ENCODE measurements at regions not wholly inside any gene's neighbourhood (a gene's known extent, or its start where the extent isn't known, plus 50 kb on each side); places are given as distances from the start of the nearest gene placed in this dataset.

GRCh38 chr16:51701025-51701424 is 550.0 kb upstream of the SALL1 start:
- H4K5ac ChIP-seq (ENCODE audit: low read depth, low read length) = no peak overlapping the region
- no peak overlapping the region for H3K4ac ChIP-seq (ENCODE audit: low read depth, low read length)
- H2BK15ac ChIP-seq (ENCODE audit: low read depth, low read length) = no peak overlapping the region
- H4K8ac ChIP-seq (ENCODE audit: low read depth in 2 of 2, low read length in 2 of 2) = no peak overlapping the region
- H3K9ac ChIP-seq (ENCODE audit: low read depth, low read length) = no peak overlapping the region
- no peak overlapping the region for H2BK20ac ChIP-seq (ENCODE audit: low read depth, low read length)
- BruUV-seq (replicated peaks) = no TSS peak
- in situ Hi-C loops (cut with MboI; ENCODE audit: low sequenced_read_pairs) = no loop called here
- H3K4me2 ChIP-seq (ENCODE audit: low read depth, low read length) = no peak overlapping the region
- no peak overlapping the region for H3K4me3 ChIP-seq (ENCODE audit: insufficient read depth, low read depth, low read length)
- DNase-seq = no peak
- H2AK5ac ChIP-seq (ENCODE audit: low read depth, low read length) = no peak overlapping the region
- no peak overlapping the region for H3K56ac ChIP-seq (ENCODE audit: extremely low read depth, insufficient read depth, low read length)
- H3K79me1 ChIP-seq (ENCODE audit: low read depth in 1 of 2, low read length in 2 of 2) = no peaks in the 10 kb centered on the region
- no peak overlapping the region for H2BK5ac ChIP-seq (ENCODE audit: low read depth, low read length, poor library complexity, severe bottlenecking)
- H3K18ac ChIP-seq (ENCODE audit: low read depth, low read length) = no peak overlapping the region
- intact Hi-C loops (cut with micrococcal nuclease) = no loop called here
- ChIA-PET POLR2A (ENCODE audit: unreplicated experiment) (no interaction called here), CTCF (no interaction called here)
- H2AFZ ChIP-seq (replicated peaks; ENCODE audit: low read length, poor library complexity) = no peak overlapping the region
- H3K14ac ChIP-seq (replicated peaks; ENCODE audit: low read depth, low read length) = no peak overlapping the region
- no peak overlapping the region for H4K91ac ChIP-seq (ENCODE audit: insufficient read depth, low read depth, low read length)
- no CpG with 5 or more reads among the region's 1 CpG for WGBS, 2 experiments (ENCODE audit: extremely low coverage in 2 of 2, insufficient read length in 1 of 2)
- H2BK120ac ChIP-seq (ENCODE audit: low read depth, low read length) = no peak overlapping the region
- H3K9me1 ChIP-seq (ENCODE audit: insufficient read depth, low read length) = no peaks in the 10 kb centered on the region
- no peak overlapping the region for H2AK9ac ChIP-seq (replicated peaks; ENCODE audit: low read depth, low read length, poor library complexity)
- H3K4me1 ChIP-seq (ENCODE audit: control insufficient read depth, insufficient read depth, low read length) = no peaks in the 10 kb centered on the region
- no peaks in the 10 kb centered on the region for H3K36me3 ChIP-seq (ENCODE audit: control insufficient read depth, insufficient read depth, low read length)
- dilution Hi-C loops (cut with HindIII; ENCODE audit: low sequenced_read_pairs, unreplicated experiment) = no loop called here
- TF ChIP-seq USF2 (IDR thresholded peaks at IDR 0.05; ENCODE audit: low read depth, low read length) = no peak
- no peak for TF ChIP-seq RFX5 (IDR thresholded peaks at IDR 0.05; ENCODE audit: low read depth, low read length)
- TF ChIP-seq FOS (IDR thresholded peaks at IDR 0.05; ENCODE audit: low read depth, low read length) = no peak
- TF ChIP-seq NFE2L2 (IDR thresholded peaks at IDR 0.05; ENCODE audit: low read depth, low read length) = no peak
- ATAC-seq (ENCODE audit: low read depth) = no peak
- H3K27ac ChIP-seq (ENCODE audit: insufficient read depth, low read length) = no peak overlapping the region
- no peak overlapping the region for H3K23ac ChIP-seq (ENCODE audit: low read depth, low read length)
- H4K20me1 ChIP-seq (ENCODE audit: insufficient read depth, low read length) = no peaks in the 10 kb centered on the region
- peaks cover 1% of the 10 kb centered on the region; the same call in 1 of the 2 replicates for H3K27me3 ChIP-seq (ENCODE audit: control insufficient read depth, insufficient read depth, low read length)
- H3K9me3 ChIP-seq (ENCODE audit: control insufficient read depth, insufficient read depth, low read length) = no peaks in the 10 kb centered on the region

All from IMR-90 (cell line).